GM23338 (cell line): ENCODE measurements at regions not wholly inside any gene's neighbourhood (a gene's known extent, or its start where the extent isn't known, plus 50 kb on each side); places are given as distances from the start of the nearest gene placed in this dataset.

Experiments
- CREB1 ChIP-seq: fragments of 250-450 bp; sonication (Bioruptor Pico); IDR thresholded peaks from 2 replicates; pipeline ENCODE4 v1.5.0; 2020; ENCODE audit warnings: low read depth, mild to moderate bottlenecking, moderate library complexity
- CTCF ChIP-seq, 2 experiments: fragments of 200-600 bp in 1 of 2; sonication (generic) in 1 of 2; conservative IDR thresholded peaks; 2 replicates each; pipeline versions ENCODE4 v1.5.1 to v1.6.1; 2016 to 2017; ENCODE audit warnings: antibody characterized with exemption in 2 of 2, low read depth in 2 of 2, mild to moderate bottlenecking in 2 of 2, moderate library complexity in 1 of 2
- ETS1 ChIP-seq: IDR thresholded peaks from 2 replicates; pipeline ENCODE4 v1.6.1; 2016; ENCODE audit warnings: antibody characterized with exemption
- EZH2 ChIP-seq: fragments of 200-600 bp; sonication (generic); IDR thresholded peaks from one replicate; pipeline ENCODE4 v1.8.0; 2017; ENCODE audit warnings: antibody characterized with exemption, mild to moderate bottlenecking, low read depth; ENCODE audit not compliant: unreplicated experiment
- EZH2phosphoT487 ChIP-seq: fragments of 200-600 bp; sonication (generic); IDR thresholded peaks from one replicate; pipeline ENCODE4 v1.8.1; 2018; ENCODE audit warnings: antibody characterized with exemption; ENCODE audit not compliant: unreplicated experiment
- JUNB ChIP-seq: IDR thresholded peaks from one replicate; pipeline ENCODE4 v1.6.1; 2016; ENCODE audit warnings: antibody characterized with exemption; ENCODE audit not compliant: unreplicated experiment
- NANOG ChIP-seq: IDR thresholded peaks from 2 replicates; pipeline ENCODE4 v1.6.1; 2016; ENCODE audit warnings: antibody characterized with exemption, borderline replicate concordance
- POLR2AphosphoS5 ChIP-seq: IDR thresholded peaks from 2 replicates; pipeline ENCODE4 v1.6.1; 2016; ENCODE audit warnings: antibody characterized with exemption, low read depth
- REST ChIP-seq: IDR thresholded peaks from one replicate; pipeline ENCODE4 v1.6.1; 2018; ENCODE audit warnings: antibody characterized with exemption; ENCODE audit not compliant: unreplicated experiment
- STAT1 ChIP-seq: IDR thresholded peaks from one replicate; pipeline ENCODE4 v1.6.1; 2016; ENCODE audit warnings: antibody characterized with exemption; ENCODE audit not compliant: unreplicated experiment
- ZNF114 ChIP-seq: fragments of 250-450 bp; sonication (Bioruptor Pico); IDR thresholded peaks from 2 replicates; pipeline ENCODE4 v1.5.0; 2020; ENCODE audit warnings: mild to moderate bottlenecking, moderate library complexity
- ZNF462 ChIP-seq: fragments of 250-450 bp; sonication (Bioruptor Pico); IDR thresholded peaks from 2 replicates; pipeline ENCODE4 v1.5.0; 2020; ENCODE audit warnings: mild to moderate bottlenecking, moderate library complexity

- no peak for TF ChIP-seq CTCF (conservative IDR thresholded peaks at IDR 0.05; ENCODE audit: low read depth in 2 of 2)
- TF ChIP-seq CREB1 (CRISPR knock-in tag): no peak
- no peak for TF ChIP-seq REST
- no peak for TF ChIP-seq JUNB
- TF ChIP-seq STAT1: no peak
- TF ChIP-seq EZH2phosphoT487: no peak
- TF ChIP-seq EZH2: no peak
- TF ChIP-seq ZNF114 (CRISPR knock-in tag): no peak
- TF ChIP-seq POLR2AphosphoS5: no peak
- TF ChIP-seq ETS1: no peak
- no peak for TF ChIP-seq NANOG
- TF ChIP-seq ZNF462 (CRISPR knock-in tag): no peak
Measured at GRCh38 chr4:125705681-125706080, 390.9 kb downstream of the FAT4 start.
